SK-N-SH (cell line): ENCODE measurements at regions not wholly inside any gene's neighbourhood (a gene's known extent, or its start where the extent isn't known, plus 50 kb on each side); places are given as distances from the start of the nearest gene placed in this dataset.

Experiments used
- EP300 ChIP-seq, 2 experiments: IDR thresholded peaks; 2 replicates each; pipeline versions ENCODE4 v1.4.0 to v1.6.1; 2012; ENCODE audit warnings: borderline replicate concordance in 1 of 2, low read depth in 1 of 2, low read length in 1 of 2
- GATA2 ChIP-seq: sonication (generic); formaldehyde crosslinking; IDR thresholded peaks from 2 replicates; pipeline ENCODE4 v1.5.0; 2020; ENCODE audit warnings: mild to moderate bottlenecking, missing genetic modification reagents
- REST ChIP-seq: IDR thresholded peaks from 2 replicates; pipeline ENCODE4 v1.6.1; 2012; ENCODE audit warnings: mild to moderate bottlenecking, low read depth, low read length, moderate library complexity
- TEAD4 ChIP-seq: IDR thresholded peaks from 2 replicates; pipeline ENCODE4 v1.4.0; 2012; ENCODE audit warnings: mild to moderate bottlenecking, borderline replicate concordance; ENCODE audit not compliant: insufficient read depth

- TF ChIP-seq TEAD4: no peak
- TF ChIP-seq GATA2 (CRISPR knock-in tag): no peak
- TF ChIP-seq EP300 (IDR thresholded peaks at IDR 0.05; ENCODE audit: borderline replicate concordance in 1 of 2, low read depth in 1 of 2, low read length in 1 of 2): no peak
- TF ChIP-seq REST: no peak
These were observed 509.6 kb upstream of the TCF4 start for GRCh38 chr18:56097621-56098020.
